ENCODE measurements at regions not wholly inside any gene's neighbourhood (a gene's known extent, or its start where the extent isn't known, plus 50 kb on each side); places are given as distances from the start of the nearest gene placed in this dataset.

DNA sequence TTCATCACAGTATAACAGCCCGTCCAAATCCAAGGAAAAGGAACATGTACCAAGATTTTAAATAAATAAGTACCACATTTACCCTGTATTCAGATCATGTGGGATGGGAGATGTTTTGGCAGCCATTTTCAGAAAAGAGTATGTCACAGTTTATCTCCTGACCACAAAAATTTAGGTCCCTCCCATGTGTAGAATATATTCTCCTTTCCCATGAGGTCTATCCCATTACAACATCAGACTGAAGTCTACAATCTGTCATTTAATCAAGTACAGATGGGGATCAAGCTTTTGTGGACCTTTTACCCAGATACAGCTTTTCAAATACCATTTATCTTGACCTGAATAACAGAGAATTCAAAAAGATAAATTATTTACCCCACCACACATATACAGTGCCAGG, 444.5 kb downstream of the PLOD2 start:
- TF ChIP-seq, protein P1, sequence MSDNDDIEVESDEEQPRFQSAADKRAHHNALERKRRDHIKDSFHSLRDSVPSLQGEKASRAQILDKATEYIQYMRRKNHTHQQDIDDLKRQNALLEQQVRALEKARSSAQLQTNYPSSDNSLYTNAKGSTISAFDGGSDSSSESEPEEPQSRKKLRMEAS (IDR thresholded peaks at IDR 0.05): no peak
- TF ChIP-seq EP300 (IDR thresholded peaks at IDR 0.05; ENCODE audit: borderline replicate concordance) (no peak), NFIC (IDR thresholded peaks at IDR 0.05) (no peak), ZBTB7A (IDR thresholded peaks at IDR 0.05; ENCODE audit: low read depth) (no peak), CREB1 (IDR thresholded peaks at IDR 0.05; ENCODE audit: low read depth) (no peak), CEBPB (IDR thresholded peaks at IDR 0.05) (no peak), TCF12 (IDR thresholded peaks at IDR 0.05; ENCODE audit: low read depth) (no peak), YY1 (IDR thresholded peaks at IDR 0.05; ENCODE audit: low read depth) (no peak), REST (IDR thresholded peaks at IDR 0.05; ENCODE audit: low read depth) (no peak), FOXM1 (IDR thresholded peaks at IDR 0.05; ENCODE audit: borderline replicate concordance, low read depth) (no peak), RAD21 (IDR thresholded peaks at IDR 0.05; ENCODE audit: low read depth) (no peak), TAF1 (IDR thresholded peaks at IDR 0.05; ENCODE audit: low read depth) (no peak), TEAD4 (IDR thresholded peaks at IDR 0.05) (no peak), EGR1 (IDR thresholded peaks at IDR 0.05) (no peak)
- TF ChIP-seq, protein P2, sequence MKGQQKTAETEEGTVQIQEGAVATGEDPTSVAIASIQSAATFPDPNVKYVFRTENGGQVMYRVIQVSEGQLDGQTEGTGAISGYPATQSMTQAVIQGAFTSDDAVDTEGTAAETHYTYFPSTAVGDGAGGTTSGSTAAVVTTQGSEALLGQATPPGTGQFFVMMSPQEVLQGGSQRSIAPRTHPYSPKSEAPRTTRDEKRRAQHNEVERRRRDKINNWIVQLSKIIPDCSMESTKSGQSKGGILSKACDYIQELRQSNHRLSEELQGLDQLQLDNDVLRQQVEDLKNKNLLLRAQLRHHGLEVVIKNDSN (IDR thresholded peaks at IDR 0.05): no peak

DNA sequence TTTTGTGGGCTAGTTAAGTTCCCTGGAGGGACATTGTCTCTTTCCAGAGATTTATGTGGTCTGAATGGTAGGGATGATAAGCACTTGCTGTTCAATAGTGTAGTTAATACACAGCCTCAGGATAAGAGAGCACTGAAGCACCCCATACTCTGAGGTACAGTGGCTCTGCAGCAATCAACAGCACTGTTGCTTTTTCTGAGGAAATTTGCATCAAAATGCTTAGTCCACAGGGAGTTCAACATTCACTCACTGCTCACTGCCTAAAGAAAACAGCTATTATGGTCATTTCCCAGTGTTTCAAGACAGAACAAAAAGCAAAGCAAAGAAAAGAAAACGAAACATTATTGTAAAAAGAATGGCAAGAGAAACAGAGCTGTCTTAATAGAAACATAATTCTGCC, 441.9 kb downstream of the PLOD2 start:
- TF ChIP-seq, protein P2 (IDR thresholded peaks at IDR 0.05): no peak
- no peak for TF ChIP-seq TEAD4 (IDR thresholded peaks at IDR 0.05)
- no peak for TF ChIP-seq TAF1 (IDR thresholded peaks at IDR 0.05; ENCODE audit: low read depth)
- TF ChIP-seq FOXM1 (IDR thresholded peaks at IDR 0.05; ENCODE audit: borderline replicate concordance, low read depth): no peak
- TF ChIP-seq YY1 (IDR thresholded peaks at IDR 0.05; ENCODE audit: low read depth): no peak
- no peak for TF ChIP-seq NFIC (IDR thresholded peaks at IDR 0.05)
- no peak for TF ChIP-seq ZBTB7A (IDR thresholded peaks at IDR 0.05; ENCODE audit: low read depth)
- TF ChIP-seq CEBPB (IDR thresholded peaks at IDR 0.05): no peak
- no peak for TF ChIP-seq TCF12 (IDR thresholded peaks at IDR 0.05; ENCODE audit: low read depth)
- TF ChIP-seq REST (IDR thresholded peaks at IDR 0.05; ENCODE audit: low read depth): no peak
- no peak for TF ChIP-seq CREB1 (IDR thresholded peaks at IDR 0.05; ENCODE audit: low read depth)

- TF ChIP-seq REST (IDR thresholded peaks at IDR 0.05; ENCODE audit: low read depth): no peak
- TF ChIP-seq TCF12 (IDR thresholded peaks at IDR 0.05; ENCODE audit: low read depth): no peak
- TF ChIP-seq RAD21 (IDR thresholded peaks at IDR 0.05; ENCODE audit: low read depth): no peak
- TF ChIP-seq, protein P2 (IDR thresholded peaks at IDR 0.05): no peak
- no peak for TF ChIP-seq FOXM1 (IDR thresholded peaks at IDR 0.05; ENCODE audit: borderline replicate concordance, low read depth)
- TF ChIP-seq, protein P1 (IDR thresholded peaks at IDR 0.05): no peak
- TF ChIP-seq ZBTB7A (IDR thresholded peaks at IDR 0.05; ENCODE audit: low read depth): no peak
- no peak for TF ChIP-seq NFIC (IDR thresholded peaks at IDR 0.05)
- TF ChIP-seq TAF1 (IDR thresholded peaks at IDR 0.05; ENCODE audit: low read depth): no peak
- TF ChIP-seq YY1 (IDR thresholded peaks at IDR 0.05; ENCODE audit: low read depth): no peak
Observed at GRCh38 chr3:145721273-145721805, 439.6 kb downstream of the PLOD2 start.

DNA sequence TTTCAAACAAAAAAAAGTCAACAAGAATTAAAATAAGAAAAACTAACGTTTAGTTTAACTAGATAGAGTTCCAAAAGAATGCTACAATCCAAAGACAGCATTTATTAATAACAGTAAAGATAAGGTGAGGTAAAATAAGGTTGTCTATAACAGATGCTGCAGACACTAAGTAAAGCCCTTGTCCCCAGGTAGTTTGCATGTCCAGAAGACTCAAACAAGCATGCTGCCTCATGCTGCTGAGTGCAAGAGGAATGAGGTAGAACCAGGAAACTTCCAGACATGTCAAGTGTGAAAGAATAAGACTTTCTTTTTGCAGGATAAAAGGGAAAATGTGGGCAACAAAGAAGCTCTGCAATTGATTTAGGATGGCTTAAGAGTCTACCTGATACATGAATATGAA, 439.2 kb downstream of the PLOD2 start:
- no peak for TF ChIP-seq TAF1 (IDR thresholded peaks at IDR 0.05; ENCODE audit: low read depth)
- no peak for TF ChIP-seq YY1 (IDR thresholded peaks at IDR 0.05; ENCODE audit: low read depth)
- TF ChIP-seq RAD21 (IDR thresholded peaks at IDR 0.05; ENCODE audit: low read depth): no peak
- no peak for TF ChIP-seq REST (IDR thresholded peaks at IDR 0.05; ENCODE audit: low read depth)
- TF ChIP-seq TCF12 (IDR thresholded peaks at IDR 0.05; ENCODE audit: low read depth): no peak
- no peak for TF ChIP-seq ZBTB7A (IDR thresholded peaks at IDR 0.05; ENCODE audit: low read depth)
- TF ChIP-seq FOXM1 (IDR thresholded peaks at IDR 0.05; ENCODE audit: borderline replicate concordance, low read depth): no peak
- TF ChIP-seq, protein P1 (IDR thresholded peaks at IDR 0.05): no peak
- TF ChIP-seq CEBPB (IDR thresholded peaks at IDR 0.05): no peak
- TF ChIP-seq EGR1 (IDR thresholded peaks at IDR 0.05): no peak
- TF ChIP-seq EP300 (IDR thresholded peaks at IDR 0.05; ENCODE audit: borderline replicate concordance): no peak
- TF ChIP-seq, protein P2 (IDR thresholded peaks at IDR 0.05): no peak
- no peak for TF ChIP-seq NFIC (IDR thresholded peaks at IDR 0.05)
- TF ChIP-seq CREB1 (IDR thresholded peaks at IDR 0.05; ENCODE audit: low read depth): no peak
- no peak for TF ChIP-seq TEAD4 (IDR thresholded peaks at IDR 0.05)
